Stimulated activated CD4-positive, alpha-beta T cell treated with anti-CD3 and anti-CD28 coated beads, Interleukin-4, amount 100 ng/mL, for 48 hours (primary cell): ENCODE measurements at regions not wholly inside any gene's neighbourhood (a gene's known extent, or its start where the extent isn't known, plus 50 kb on each side); places are given as distances from the start of the nearest gene placed in this dataset.
"Not testable (repeated sequence)": the region's sequence is repeated elsewhere in the genome, so short reads cannot be mapped to it uniquely, and the experiment has no call there.

Experiments
- DNase-seq, 2 donors: peaks; one replicate each; pipeline ENCODE4 v3.0.0-alpha.2; 2020; ENCODE audit warnings: low read depth in 2 of 2

DNA sequence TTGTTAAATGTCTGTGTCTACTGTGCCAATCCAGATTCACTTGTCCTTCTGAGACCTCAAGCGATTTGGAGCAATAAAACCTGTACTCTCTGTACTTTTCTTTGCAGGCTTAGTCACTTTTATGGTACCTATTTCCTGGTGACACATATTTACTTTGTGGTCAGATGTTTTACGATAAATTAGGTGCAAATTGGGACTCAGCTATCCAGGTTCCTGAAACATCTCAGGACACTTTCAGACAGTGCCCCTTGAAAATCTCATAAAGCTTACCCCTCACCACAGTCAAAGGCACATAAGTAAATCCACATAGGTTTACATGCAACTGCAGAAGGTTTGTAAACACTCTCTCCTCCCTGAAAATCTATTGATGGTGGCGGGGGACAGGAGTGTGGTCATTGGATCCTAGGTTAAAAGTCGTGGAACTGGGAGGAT lies 438.8 kb downstream of the EFNB2 start:
- DNase-seq: no peak

DNA sequence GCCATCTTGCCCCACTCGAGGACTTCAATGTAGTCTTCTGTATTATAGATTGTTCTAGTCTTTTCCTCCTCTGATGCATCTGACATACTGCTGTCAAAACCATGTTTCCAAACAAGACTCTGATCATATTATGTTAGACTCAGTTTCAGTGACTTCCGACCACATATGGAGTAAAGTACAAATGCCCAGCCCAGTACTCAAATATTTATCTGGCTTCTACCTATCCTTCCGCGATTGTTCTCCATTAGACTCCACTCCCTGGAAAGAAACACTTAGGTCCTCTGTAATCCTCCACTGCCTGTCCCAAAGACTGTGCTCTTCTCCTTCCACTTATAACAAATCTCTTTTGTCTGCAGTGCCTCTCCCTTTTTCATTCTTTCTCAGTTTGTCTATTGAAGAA lies 439.5 kb downstream of the EFNB2 start:
- no peak for DNase-seq

DNA sequence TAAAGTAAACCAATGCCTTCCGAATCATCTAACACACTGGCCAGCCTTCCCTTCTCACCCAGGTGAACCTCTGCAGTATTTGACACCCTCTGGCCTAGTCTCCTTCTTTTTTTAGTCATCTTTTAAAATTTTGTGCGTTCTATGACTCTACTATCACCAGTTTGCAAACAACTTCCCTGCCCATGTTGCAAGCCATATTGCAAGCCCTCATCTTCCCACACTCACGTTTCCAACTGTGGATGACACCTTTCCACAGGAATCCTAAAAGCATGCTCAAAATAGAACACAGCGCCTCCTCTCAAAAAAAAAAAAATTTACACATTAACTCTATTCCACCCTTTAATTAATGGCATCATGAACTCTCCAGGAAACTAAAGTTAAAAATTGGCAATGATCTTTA lies 440.1 kb downstream of the EFNB2 start:
- no peak for DNase-seq

DNA sequence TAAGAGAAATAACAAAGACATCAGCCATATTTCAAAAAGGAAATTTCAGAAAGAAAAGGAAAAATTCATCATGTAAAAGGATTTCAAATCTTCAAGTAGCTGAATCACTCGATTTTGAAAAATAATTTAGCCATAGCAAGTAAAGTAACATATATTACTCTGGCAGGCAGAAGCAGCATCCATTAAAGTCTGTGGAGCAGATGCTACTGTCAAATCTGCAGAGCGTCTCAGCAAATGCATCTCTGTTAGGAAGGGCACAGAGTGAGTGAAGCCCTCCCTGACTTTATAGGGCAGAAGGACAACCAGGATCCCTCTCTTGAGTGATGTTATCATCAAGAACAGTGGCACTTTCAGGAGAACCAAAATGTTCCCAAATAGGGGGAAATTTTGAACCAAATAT lies 445.5 kb downstream of the EFNB2 start:
- no peak for DNase-seq

DNA sequence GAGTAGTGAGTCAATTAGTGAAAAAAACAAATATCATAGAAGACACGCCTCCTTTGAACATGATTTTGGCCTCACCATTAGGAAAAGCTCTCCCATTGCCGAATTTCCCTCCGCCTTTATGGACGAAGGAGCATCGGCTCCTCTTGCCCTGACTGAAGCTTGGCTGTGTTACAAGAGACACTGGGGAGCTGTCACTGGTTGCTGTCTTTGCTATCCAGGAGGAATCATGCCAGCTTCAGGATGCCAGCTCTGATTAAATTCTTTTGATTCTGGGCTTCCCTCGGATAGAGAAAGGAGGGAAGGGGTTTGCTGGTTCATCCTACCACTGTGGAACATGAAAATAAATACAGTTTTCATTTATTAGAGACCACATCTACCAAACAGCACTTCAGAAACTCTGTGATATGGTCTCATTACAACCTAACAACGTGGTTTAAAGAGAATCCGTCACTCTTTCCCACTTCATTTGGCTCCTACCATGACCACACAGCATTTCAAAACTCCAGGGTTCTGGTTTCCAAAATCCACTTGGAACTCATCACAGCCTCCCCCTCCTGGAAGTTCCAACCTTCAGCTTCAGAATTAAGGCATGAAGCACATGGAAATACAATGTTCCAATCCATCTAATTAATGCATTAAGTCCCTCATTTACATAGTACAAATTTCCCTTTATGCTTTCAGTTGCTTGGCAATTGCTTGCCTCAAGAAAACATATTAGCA lies 446.0 kb downstream of the EFNB2 start:
- no peak for DNase-seq

DNA sequence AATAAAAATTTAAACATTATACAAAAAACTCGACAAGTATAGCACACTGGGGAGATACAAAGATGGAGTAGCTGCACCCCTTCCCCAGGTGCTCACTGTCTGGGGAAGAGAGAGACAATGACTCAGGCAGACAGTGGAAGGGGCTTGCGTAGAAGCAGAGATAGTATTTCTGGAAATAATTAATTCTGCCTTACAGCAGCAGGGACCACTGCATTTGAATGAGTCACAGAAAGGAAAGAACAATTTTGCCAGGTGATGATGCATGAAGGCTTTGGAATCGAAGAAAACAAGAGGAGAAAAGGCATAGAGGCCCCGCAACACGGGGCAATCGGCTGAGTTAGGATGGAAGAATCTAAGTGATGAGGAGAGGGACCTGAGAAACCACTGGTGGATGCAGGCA lies 447.4 kb downstream of the EFNB2 start:
- no peak for DNase-seq

DNA sequence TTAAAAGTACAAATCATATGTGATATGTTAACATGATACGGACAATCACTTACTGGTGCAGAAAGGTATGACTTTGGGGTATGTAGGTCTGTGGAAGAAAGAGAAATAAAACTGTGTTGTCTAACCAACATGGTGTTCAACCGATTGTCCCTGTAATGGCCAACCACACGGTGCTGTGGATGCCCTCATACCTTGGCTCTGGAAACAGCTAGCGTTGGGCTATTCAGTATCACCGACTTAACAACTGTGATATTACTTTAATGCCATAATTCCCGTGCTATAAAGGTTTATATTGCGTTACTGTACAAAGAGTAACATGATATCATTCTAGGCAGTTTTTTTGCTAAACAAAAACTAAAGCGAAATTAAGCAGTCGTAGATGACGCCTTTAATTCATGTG lies 448.3 kb downstream of the EFNB2 start:
- DNase-seq: no peak

DNA sequence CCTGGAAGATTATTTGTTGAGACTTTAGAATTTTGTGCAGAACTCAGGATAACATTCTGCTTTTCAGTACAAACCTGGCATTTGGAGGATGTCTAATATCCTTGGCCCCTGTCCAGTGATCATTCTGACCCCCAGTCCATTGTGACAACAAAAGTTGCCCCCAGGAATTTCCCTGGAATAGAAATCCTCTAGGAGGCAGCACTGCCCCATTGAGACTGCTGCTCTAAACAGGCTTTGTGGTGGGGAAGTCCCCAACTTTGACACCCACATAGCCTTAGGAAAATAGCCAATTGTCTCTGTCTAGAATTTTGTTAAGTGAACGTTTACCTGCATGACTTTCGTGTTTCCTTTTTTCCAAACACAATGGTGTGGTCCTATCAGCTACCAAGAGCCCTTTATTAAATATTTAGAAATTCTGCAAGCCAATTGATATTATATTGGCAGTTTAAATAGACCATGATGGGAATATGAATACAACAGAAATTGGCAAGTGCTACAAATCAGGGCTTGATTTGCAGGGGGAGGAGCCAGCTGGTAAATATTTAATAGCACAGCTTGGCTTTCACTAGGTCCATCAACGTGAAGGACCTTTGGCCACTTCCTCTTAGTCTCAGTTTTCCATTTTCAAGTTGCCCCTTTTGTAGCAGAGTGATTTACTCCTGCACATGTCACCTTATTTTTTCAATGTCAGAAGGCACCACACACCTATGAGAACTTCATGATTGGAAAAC lies 451.7 kb downstream of the EFNB2 start:
- DNase-seq: no peak

DNA sequence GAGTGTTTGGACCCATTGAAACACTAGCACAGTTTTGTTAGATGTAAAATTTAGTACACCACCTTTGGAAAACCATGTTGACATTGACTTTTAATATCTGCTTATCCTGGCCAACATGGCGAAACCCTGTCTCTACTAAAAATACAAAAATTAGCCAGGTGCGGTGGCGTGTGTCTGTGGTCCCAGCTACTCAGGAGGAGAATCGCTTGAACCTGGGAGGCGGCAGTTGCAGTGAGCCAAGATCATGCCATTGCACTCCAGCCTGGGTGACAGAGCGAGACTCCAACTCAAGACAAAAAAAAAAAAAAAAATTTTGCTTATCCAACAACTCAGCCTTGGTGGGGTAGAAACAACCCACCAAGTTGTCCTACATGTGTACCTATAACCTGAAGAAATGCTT lies 454.2 kb downstream of the EFNB2 start:
- DNase-seq: not testable (repeated sequence)

DNA sequence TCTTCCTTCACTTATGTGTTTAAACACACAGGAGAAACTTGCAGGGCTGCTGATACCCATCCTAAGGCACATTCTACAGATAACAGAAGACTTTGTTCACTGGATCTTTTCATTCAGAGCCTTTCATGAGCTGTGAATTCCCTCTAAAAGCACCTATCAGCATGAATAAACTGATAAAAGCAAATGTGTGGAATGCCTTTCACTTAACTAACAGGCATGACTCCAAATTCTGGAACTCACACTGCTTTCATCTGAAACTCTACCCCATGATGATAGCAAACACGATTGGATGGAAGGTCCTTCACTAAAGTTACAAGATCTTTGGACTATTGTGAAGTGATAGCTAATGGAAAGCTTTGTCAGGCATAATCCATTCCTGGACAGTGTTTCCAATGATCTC lies 457.3 kb downstream of the EFNB2 start:
- DNase-seq: no peak

DNA sequence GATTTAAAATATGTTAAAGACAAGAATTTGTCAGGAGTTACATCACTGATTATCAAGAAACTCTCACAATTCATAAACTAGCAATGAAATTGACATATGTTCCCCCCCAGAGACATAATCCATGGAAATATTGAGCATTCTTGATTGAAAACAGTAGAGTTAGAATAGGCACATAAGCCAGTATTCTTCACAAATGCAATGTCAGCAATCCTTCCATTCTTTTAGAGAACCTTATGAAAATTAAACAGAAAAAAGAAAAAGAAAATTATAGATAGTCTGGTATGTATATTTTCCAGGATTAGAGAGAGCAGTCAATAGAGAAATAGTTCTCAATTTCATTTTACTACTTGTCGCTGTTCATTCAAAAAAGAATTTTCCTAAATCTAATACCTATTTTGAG lies 458.4 kb downstream of the EFNB2 start:
- DNase-seq: no peak

DNA sequence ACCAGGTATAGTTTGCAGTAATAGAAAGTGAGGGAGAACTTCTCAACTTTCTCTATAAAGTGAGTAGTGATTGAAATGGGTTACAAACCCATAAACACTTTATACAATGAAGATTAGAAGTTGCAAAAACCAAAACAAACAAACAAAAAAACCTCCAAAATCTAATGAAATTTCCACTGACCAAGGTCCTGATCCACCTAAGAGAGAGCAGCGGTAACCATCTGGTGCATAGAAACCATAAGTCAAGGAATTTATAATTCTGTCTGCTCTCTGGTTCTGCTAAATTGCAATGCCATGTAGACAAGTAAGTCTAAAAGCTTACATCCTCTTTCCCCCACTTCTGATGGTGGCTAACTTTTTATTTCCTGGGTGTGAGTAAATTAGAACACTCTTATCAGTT lies 463.4 kb downstream of the EFNB2 start:
- no peak for DNase-seq

DNA sequence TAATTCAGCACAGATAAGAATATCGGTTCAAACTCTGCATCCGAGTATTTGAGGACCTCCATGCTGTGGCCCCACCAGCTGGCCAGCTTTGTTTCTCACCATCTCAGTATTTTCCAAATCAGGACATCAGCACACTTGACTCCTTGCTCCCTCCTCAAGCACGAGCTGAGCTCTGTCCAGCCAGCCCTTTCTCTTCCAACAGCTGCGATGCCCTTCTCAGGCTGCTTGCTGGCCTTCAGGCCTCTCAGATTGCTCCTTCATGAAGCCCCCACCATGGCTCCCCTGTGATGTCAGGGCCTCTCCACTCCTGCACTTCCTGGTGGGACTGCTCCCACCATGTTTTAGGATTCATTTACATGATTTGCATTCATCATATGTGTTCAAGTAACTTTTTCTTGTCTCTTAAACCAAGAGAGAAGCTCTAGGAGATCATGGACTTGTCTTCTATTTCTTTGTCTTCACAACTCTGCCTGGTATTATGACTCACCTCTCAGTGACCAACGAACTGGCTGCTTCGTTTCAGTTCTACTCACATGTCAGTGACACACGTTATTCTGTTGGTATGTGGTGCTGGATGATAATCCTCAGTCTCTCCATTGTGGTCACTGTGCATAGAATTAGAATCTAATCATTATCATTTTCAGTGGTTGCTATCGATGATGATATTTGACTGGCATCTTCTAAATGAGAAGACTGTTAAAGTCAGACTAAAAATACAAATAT lies 471.7 kb downstream of the EFNB2 start:
- DNase-seq: no peak

DNA sequence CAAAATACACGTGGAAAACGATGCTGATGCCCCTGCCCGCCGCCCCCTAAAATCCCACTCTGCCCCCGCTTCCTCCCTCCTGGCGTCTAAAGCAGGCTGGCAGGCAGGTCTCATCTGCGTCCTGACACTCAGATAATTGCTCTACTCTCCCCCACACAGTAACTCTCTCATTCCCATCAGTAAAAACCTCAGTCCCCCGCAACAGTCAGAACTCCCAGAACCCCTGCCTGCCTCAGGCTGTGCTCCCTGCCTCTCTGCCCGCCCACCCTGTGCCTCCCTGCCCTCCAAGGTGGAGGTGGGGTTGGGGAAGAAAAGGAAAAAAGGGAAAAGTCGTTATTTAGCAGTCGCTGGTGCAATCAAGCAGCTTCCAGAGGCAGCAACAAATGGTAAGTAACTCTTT lies 473.7 kb downstream of the EFNB2 start:
- DNase-seq: no peak

DNA sequence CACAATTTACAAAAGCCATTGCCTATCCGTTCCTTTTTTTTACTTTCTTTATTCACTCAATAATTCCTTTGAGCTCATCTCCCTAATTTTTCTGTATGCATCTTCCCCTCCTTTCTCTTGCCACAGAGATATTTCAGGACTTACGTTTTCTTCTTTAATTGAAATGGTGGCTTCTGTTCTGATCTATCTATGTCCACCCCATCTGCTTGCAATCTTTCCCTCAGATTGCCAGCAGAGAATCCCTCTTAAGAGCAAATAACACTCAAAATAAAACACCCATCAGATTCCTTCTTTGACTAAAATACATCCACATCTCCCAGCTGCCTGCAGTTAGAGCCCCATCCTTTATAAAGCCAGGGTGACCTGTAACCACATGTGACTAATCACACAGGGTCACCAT lies 478.6 kb downstream of the EFNB2 start:
- DNase-seq: no peak

DNA sequence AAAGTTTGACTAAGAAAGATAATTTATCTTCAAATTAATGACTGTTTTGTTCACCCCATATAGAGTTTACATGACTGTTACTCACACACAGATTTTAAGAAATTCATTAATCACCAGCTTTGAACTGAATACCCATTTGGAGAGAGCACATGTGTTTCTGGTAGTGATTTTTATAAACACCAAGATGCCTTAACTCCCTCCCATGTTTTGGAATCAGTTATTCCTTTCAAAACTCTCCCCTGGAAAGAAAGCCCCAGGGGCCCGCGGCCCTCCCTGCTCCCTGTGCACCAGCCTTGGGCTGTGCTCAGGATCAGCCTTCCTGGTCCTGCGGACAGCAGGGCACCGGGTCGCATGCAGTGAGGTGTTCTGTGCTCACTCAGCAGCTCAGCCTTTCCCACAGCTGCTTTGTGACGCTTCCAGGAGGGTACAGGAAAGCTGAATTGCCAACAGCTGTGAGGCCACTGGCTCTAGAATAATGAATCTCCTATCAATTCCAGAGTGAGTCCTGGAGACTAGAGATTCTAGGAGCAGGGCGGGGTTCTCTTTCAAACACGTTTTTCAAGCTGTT lies 483.2 kb downstream of the EFNB2 start:
- DNase-seq: no peak

DNA sequence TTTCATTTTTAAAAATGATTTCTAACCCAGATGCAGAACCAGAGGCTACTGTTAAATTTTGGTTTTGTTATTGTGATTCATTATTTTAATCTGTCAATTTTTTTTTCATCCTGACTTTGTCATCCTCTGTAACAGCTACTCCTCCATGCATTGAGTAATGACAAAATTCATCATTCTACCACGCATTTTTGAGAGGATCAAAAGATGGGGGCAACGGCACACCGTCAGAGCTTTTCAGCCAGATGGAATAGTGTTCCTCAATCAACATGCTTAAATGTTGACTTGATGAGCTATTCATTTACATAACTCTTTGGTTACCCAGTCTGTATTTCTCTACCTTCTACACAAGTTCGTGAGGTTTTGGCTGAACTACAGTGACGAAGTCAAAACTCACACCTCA lies 486.3 kb downstream of the EFNB2 start:
- DNase-seq: no peak

DNA sequence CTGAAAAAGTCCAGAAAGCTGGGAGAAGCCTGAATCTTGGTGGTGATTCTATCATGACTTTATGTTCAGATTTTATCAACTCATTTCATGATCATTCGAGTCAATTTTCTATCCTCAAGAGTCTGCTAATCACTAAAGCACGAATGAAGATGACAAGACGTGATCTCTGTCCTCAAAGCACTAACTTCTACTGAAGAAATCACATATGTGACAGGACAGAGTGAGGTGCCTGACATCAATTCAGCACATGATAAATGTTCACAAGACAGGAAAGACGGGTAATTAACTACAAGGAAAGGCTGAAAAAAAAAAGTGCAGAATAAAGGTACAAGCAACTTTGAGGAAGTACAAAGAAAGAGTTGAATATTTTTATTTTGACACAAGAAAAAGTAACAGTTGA lies 487.1 kb downstream of the EFNB2 start:
- DNase-seq: no peak

DNA sequence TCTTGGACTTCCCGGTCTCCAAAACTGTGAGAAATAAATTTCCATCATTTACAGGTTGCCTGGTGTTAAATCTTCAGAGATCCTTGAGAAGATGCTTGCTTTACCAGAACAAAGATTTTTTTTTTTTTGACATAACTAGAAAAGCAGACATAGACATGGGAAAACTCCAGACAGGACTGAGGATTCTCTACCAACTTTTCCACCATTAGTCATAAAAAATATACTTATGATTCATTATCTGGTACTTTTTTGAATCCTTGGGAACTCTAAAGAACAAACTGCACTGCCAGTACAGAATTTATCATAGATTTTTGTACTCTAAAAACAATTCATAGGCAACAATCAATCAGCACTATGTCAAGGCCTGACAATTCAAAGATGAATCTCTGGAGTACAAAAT lies 487.6 kb downstream of the EFNB2 start:
- no peak for DNase-seq

DNA sequence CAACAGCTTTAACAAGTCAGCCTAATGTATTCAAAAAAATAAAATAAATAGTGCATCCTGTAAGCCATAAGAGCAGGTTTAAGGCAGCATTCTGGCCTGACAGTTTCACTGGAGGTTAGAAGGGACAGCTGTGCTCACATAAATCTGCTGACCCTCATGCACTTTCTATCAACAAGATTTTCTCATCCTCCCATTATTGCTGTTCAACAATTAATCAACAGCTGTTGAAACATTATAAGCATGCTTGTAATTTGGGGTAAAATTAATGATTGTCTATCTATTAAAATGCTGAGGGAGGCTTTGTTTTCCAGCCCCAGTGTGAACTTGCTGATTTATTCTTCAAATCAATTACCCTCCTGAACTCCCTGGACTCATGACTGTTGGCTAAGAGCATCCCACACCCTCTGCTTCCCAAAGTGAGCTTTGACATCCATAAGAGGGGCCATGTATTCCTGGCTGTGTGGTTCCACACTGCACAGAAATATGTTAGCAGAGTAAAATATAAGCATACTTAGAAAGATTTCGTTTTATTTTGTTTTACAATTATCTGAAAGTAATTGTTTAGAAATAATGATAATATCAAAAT lies 492.4 kb downstream of the EFNB2 start:
- DNase-seq: no peak

DNA sequence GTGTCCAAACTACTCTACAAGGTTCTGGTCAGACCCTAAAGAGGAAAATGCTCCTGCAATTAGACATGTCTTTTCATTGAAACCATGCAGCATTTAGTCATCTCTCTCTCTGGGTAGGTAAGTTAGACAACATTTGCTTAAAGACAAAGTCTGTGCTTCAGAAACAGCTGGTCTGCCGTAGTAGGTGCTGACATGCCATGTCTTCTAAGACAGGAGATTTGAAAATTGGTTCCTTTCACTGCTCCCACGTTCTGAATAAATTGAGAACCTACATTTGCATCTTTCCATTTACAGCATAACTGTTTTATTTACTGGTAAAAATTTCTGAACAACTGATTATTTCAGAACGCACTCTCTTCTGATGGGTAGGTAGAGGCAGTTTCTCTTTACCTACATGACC lies 494.0 kb downstream of the EFNB2 start:
- DNase-seq: no peak

DNA sequence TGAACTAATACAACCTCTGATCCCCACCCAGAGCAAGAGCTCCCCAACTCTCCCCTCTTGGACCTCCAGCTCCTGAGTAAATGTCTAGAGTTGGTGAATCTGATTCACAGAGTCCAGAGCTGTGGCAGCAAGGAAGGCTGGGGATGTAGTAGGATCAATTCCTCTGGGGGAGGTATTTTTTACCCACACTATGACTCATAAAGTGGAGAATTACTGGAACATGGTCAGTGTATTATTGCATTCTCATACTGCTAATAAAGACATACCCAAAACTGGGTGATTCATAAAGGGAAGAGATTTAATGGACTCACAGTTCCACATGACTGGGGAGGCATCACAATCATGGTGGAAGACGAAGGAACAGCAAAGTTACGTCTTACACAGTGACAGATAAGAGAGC lies 496.7 kb downstream of the EFNB2 start:
- DNase-seq: no peak
